HG02571 (cell line): ENCODE measurements at regions not wholly inside any gene's neighbourhood (a gene's known extent, or its start where the extent isn't known, plus 50 kb on each side); places are given as distances from the start of the nearest gene placed in this dataset.
"Not testable (repeated sequence)": the region's sequence is repeated elsewhere in the genome, so short reads cannot be mapped to it uniquely, and the experiment has no call there.

Experiments used
- ATAC-seq: cut with Tn5 transposase; IDR thresholded peaks from one replicate; pipeline ENCODE4 v1.9.1; 2021; ENCODE audit warnings: mild to moderate bottlenecking, moderate library complexity; ENCODE audit not compliant: unreplicated experiment

DNA sequence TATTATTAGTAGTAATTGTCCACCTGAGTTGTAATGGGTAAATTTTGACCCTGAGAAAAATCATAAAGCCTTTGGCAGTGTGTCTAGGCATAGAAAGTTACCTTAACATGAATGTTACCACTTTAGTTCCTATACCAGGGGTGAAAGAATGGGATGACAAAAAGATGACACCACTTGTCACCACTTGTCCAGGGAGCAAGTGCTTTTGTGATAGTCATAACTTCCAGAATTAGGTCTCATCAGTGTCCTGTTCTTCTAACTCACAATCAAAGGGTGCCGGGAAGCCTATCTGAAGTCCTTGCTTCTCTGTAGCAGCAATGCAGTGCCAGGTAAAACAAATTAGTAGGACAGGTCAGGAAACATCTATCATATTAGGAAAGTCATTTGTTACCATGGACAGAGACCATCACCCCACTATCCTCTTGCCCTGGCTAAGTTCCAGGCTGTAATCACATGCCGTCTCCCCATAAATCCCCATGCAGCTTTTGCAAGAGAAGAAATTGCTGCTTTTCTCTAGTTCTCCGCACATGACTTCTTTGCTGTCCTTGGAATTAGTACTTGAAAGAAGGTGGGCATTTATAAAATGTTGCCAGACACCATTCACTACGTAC lies 156.5 kb upstream of the SGCD start:
- ATAC-seq = no peak

- ATAC-seq = no peak
Observed at GRCh38 chr5:156174225-156174624, 152.7 kb upstream of the SGCD start.

- no peak for ATAC-seq
Observed at GRCh38 chr5:156178117-156178516, 148.8 kb upstream of the SGCD start.

- no peak for ATAC-seq
Observed at GRCh38 chr5:156181656-156182055, 145.3 kb upstream of the SGCD start.

- no peak for ATAC-seq
Observed at GRCh38 chr5:156182174-156182967, 144.6 kb upstream of the SGCD start.

DNA sequence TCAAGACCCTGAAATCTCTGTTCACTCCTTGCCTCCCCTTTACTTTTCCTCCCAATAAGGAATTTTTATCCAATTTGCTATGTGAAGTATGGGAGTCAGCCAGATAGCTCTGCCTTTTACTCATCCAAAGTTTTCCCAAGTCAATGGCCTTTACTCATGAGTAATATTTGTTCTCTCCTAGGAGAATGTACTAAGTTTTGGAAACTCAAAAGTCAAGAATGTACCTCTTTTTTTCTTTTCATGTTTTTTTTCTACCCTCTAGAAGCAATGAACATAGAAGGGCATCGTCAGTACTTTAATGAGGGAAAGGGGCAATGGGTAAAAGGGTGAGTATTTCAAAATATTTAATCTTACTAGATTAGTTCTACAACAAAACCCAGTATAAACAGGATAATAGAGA lies 140.2 kb upstream of the SGCD start:
- ATAC-seq = no peak

DNA sequence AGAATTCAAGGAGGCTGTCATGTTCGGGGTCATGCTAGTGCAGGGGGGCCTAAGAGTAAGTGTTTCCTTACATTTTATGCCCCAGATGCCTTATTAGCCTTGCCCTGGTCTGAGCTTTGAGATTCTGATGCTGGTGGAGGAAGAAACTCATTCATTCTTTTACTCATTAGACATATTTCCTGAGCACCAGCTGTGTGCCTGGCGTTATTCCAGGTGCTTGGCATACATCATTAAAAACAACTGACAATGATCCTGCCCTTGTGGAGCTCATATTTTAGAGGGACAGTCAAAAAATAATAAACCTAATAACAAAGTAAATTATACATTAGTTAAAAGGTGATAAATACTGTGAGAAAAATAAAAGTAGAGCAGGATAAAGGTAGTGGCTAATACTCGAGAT lies 138.9 kb upstream of the SGCD start:
- ATAC-seq = no peak

GRCh38 chr5:156189628-156190027 lies 137.3 kb upstream of the SGCD start:
- no peak for ATAC-seq

- no peak for ATAC-seq
Observed at GRCh38 chr5:156191547-156191946, 135.4 kb upstream of the SGCD start.

- ATAC-seq = no peak
Observed at GRCh38 chr5:156197042-156197635, 129.8 kb upstream of the SGCD start.

DNA sequence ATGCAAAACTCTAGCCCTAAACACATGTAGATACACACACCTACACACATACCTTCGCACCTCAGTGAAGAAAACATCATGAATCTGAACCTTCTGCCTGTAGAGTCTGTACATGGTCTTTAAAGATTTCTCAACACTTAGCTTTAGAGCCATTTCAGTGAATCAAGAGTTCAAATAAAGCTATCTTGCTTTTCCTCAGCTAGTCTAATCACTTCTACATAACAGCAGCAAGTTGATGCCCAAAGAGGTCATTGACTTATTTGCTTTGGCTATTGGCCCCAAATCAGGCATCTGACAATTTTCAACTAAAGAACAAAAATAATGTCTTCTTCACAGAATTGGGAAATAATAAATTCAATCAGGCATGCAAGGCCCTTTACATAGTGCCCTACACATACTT lies 127.9 kb upstream of the SGCD start:
- no peak for ATAC-seq

GRCh38 chr5:156200938-156201787 lies 125.8 kb upstream of the SGCD start:
- no peak for ATAC-seq

GRCh38 chr5:156201788-156202403 lies 125.1 kb upstream of the SGCD start:
- no peak for ATAC-seq

- no peak for ATAC-seq
Observed at GRCh38 chr5:156208271-156208670, 118.7 kb upstream of the SGCD start.

- ATAC-seq = no peak
Observed at GRCh38 chr5:156218367-156219158, 108.4 kb upstream of the SGCD start.

- ATAC-seq = no peak
Observed at GRCh38 chr5:156219483-156220005, 107.4 kb upstream of the SGCD start.

GRCh38 chr5:156221816-156222215 lies 105.1 kb upstream of the SGCD start:
- no peak for ATAC-seq

DNA sequence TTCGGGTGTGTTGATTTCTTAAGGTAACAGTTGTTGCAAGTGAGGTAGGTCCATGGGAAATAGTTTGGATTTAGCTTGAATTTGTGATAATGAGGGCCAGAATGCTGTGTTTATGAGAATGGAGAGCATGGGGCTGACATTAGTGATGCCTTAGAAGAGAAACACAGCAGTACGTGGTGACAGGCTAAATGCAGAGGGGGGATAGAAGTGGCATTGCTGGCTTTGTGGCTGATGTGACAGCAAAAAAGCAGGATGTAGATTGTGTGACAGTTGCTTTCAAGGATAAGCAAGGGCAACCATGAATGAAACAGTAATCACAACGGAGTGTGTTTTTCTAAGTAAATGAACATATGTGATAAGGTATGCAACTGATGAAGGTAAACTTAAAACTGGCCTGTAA lies 103.4 kb upstream of the SGCD start:
- no peak for ATAC-seq

- ATAC-seq = not testable (repeated sequence)
Observed at GRCh38 chr5:156226485-156226884, 100.5 kb upstream of the SGCD start.

DNA sequence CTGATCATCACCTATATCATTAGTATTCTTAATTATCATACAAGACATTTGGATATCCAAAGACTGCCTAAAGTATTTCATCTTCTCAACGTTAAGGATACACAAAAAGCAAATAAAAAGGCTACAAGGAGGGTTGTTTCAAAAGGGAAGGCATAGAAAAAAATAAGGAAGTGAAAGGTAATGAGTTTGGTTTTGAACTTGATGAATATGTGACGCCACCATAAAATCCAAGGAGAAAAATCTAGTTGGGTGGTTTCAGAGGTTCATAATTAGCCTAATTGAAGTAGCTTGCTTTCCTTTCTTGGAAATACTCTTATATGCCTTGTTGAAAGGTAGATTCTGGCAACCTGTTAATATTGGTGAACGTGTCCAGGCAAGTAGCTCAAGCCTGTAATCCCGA lies 96.1 kb upstream of the SGCD start:
- ATAC-seq = no peak
